NCI-H510A (cell line): ENCODE measurements at regions not wholly inside any gene's neighbourhood (a gene's known extent, or its start where the extent isn't known, plus 50 kb on each side); places are given as distances from the start of the nearest gene placed in this dataset.
"Not testable (repeated sequence)": the region's sequence is repeated elsewhere in the genome, so short reads cannot be mapped to it uniquely, and the experiment has no call there.

Source experiments
- DNase-seq: peaks from one replicate; lab custom pipeline; 2025; lab: John Stamatoyannopoulos, UW

DNA sequence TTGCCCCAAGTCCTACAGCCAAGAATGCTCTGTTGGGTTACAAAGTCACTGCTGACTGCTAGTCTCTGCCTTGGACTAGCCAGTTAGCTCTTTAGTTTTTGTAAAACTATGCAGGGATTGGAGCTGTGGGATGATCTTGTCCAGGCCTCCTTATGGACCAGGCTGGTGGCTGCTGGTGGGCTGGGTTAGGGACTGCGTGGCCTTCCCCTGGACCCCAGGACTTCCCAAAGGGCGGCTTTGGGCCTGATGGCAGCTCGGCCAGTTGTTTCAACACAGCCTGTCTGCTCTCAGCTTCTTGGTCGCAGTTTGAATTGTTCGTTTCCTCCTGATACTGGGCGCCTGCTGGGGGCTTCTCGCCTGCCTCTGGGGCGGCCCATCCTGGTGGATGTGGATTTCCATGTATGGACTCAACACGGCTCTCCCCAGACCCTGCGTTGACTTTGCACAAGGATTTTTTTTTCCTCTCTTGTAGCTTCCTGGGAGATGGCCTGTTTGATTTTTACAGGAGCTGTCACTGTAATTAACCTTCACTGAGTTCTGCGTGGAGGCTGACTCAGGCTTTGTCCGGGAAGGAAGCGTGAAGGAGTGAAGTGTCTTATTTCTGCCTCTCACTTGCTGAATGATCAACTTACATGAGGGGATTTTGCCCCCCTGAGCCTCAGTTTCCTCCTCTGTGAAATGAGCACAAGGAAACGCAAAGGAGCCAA, 91.9 kb upstream of the NEURL1B start:
- no peak for DNase-seq

DNA sequence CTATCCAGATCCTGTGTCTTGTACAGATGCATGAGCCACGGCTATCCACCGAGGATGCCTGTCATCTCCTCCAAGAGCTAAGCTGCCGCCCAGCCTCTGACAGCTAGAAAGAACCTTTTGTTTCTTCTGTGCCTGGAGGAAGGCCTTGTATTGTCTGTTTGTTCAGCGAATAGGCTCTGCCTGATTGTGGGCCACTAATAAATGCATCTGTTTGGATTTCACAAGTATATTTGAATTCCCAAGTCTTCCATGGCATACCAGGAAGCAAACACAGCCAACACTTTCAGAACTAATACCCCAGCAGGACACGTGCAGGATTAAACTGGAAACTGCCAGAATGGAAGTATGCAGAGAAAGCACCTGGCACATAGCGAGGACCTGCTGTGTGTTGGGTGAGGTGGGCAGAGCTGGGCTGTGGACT, 92.7 kb upstream of the NEURL1B start:
- no peak for DNase-seq

DNA sequence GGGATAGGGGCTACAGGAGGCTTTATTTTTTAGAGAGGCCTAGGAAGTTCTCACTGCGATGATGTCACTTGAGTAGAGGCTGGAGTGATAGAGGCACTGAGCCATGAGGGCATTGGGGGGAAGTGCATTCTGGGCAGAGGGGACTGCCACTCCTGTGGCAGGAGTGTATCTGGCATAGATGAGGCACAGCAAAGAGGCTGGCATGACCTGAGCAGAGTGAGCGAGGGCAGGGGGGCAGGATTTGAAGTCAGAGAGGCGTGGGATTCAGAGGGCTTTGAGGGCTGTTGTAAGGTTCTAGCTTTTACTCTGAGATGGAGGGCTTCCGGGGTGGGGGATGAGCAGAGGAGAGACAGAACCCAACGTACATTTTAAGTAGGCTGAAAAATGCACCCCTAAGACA, 91.9 kb upstream of the SH3PXD2B start:
- DNase-seq = no peak

DNA sequence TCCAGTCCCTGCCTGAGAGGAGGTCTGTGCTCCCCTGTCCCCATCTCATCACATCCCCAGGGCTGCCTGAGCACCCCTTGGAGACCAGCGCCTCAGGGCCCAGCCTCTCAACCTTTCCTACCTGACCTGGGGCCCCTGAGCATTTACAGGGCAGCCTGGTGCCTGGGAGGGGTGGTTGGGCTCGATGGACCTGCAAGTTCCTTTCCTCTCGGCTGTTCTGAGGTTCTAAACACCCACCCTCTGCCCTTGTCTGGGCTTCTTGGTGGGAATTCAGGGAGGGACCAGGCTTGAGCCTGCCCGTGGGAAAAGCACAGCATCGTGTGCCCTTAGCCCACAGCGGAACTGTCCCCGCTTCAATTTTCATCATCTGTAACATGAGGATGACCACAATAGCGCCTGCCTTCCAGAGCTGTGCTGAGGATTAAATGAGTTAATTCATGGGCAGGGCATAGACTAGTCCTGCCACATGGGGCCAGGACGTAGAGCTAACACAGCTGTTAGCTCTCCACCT, 91.0 kb upstream of the SH3PXD2B start:
- DNase-seq = no peak

DNA sequence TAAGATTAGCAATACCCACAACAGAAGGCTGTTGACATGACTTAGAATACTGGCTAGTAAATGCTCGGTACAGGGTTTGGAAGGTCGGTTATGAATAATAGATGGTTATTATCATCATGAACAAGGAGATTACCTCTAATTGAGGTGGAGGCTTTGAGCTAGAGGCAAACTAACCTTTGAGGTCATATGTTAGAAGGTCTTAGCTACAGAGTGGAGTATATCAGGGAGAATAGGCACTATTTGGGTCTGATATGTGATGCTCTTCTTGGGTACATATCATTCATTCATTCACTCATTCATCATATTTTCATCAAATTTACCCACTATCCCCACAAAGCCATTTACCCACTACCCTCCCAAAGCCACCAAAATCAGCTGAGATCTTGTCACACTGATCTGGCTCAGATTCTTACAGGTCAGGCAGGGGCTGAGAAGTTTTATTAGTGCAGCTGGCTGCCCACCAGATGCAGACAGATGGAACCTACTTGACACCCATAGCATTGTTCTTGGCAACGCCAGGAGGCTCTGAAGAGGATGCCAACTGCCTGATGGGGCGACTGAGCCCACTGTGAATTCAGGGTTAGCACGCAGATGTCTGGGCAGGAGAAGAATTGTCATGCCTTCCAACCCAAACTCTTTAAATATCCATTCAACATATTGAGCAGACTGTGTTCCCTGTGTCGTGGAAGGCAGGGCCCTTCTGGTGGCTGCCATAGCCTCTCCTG, 90.2 kb upstream of the SH3PXD2B start:
- DNase-seq = no peak

DNA sequence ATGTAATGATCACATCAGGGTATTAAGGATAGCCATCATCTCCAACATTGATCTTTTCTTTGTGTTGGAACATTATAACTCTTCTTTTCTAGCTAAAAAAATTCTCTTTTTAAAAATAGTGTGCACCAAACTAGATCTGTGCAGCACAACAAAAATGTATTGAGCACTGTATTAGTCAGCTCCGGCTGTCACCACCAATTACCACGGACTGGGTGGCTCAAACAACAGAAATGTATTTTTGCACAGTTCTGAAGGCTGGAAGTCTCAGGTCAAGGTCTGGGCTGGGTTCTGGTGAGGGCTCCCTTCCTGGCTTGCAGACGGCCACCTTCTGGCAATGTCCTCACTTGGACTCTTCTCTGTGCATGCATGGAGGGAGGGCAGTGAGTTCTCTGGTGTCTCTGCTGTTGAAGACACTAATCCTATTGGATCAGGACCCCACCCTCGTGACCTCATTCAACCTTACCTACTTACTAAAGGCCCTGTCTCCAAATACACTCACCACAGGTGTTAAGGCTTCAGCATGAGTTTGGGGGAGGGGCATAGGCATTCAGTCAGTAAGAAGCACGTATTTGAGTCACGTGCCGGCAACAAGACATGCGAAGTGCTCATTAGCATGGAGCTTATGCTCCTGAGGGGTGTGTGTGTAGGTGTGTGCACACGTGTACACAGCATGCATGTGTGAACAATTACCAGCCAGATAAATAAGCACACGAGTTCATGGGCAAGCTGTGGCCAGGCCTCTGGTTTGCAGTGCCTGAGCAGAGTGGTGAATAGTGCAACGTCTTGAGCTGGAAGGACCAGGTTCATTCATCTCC, 89.4 kb upstream of the SH3PXD2B start:
- no peak for DNase-seq

DNA sequence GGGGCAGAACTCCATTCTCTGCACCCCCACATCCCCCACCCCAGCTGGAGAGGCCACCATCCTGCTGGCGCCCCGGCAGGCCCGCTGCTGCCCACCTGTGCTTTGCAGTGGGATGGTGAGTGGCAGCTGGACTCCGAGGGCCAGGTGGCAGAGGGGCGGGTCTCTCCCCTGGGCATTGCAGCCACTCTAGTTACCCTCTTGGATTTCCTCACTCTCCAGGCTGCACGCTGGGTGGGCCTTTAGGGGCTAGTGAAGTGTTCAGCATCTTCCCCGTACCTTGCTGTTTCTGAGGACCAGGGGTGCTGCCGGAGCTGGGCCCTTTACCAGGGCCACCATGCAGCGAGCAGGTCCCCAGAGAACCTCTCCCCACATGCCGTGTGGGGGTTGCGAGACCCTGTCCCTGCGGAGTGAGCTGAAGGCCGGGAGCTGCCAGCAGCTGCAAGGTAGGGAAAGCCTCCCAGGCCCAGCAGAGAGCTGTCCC, 88.4 kb upstream of the SH3PXD2B start:
- no peak for DNase-seq

DNA sequence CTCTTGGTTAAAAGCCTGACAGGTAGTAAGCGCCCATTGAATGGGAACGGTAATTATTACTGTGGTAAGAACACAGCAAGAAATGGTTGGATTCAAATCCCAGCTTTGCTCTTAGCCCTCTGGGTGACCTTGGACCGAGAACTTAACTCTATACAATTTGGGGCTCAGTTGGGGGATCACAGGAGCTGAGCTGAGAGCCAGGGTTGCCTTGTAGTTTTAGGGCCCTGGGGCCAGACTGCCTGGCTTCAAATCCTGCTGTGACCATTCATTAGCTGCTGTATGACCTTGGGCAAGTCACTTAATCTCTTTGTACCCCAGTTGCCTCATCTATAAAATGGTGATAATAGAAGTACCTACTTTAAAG, 87.4 kb upstream of the SH3PXD2B start:
- DNase-seq = no peak

DNA sequence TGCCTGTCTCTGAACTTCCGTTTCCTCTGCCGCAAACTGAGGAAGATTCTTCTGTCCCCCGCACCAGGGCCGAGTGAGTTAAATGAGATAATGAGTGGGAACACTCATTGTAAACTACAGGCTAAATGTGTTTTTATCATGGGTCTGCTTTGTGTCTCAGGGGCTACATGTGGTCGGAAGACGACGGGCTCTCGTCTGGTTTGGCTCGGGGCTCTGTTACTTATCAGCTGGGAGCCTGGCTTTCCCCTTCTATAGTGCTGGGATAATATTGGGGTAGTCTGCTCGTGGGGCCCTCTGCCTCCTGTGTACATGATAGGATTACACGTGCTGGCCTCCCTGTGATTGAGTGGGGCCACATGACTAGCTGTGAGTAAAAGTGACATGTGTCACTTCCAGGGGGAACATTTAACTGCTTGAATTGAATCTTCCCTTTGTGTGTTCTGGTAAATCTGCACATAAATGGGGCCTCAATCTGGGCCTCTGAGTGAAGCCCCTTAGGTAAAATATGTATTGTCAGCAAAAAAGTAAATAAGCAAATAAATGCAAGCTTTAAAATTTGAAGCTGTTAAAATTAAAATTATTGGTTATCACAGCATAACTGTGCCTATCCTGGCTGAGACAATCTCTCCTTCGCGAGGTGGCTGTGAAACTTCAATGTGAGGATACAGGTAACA, 86.9 kb upstream of the SH3PXD2B start:
- DNase-seq = no peak

DNA sequence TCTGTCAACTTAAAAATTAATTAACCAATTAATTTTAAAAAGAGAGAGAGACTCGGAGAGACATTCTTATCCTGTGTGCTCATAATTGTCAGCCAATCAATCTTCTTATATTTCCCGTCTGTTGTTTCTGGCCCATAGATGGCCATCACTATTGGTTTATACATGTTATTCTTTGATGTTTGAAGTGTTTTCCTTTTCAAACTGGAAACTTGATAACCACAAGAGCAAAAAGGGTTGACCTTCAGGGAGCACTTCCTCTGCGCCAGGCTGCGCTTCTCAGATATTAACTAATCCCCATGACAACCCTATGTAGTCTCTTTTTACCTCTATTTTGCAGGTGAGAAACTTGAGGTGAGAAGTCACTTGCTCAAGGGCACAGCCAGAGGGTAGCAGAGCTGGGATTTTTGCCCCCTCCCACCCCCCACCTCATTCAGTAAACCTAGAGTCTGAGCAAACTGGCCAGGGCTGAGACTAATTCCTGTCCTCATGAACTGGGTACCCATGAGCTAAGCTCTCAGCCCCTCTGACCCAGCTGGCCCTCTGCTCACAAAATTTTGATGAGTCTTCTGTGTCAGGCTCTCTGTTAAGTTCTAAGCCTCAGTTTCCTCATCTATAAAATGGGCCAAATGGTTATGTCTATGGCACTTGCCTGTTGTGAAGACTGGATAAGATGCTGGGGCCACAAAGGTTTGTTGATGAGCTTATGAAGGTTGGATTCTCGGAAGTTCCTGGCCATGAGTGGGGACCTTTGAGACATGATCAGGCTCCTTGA, 86.0 kb upstream of the SH3PXD2B start:
- peak; percentile 49 for DNase-seq

DNA sequence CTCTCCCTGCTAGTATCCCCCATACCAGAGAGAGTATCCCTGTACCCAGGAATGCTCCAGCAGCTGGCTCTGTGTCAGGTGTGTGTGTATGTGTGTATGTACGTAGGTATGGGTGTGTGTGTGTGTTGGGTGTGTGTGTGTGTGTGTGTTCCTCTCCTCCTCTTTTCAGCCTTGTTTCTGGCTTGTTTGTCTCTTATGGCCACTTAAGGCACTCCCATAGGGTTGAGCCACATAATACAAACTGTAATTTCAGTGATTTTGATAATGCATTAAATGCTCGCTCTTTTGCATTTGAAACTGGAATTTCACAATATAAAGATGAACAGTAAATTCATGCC, 80.8 kb upstream of the SH3PXD2B start:
- no peak for DNase-seq

DNA sequence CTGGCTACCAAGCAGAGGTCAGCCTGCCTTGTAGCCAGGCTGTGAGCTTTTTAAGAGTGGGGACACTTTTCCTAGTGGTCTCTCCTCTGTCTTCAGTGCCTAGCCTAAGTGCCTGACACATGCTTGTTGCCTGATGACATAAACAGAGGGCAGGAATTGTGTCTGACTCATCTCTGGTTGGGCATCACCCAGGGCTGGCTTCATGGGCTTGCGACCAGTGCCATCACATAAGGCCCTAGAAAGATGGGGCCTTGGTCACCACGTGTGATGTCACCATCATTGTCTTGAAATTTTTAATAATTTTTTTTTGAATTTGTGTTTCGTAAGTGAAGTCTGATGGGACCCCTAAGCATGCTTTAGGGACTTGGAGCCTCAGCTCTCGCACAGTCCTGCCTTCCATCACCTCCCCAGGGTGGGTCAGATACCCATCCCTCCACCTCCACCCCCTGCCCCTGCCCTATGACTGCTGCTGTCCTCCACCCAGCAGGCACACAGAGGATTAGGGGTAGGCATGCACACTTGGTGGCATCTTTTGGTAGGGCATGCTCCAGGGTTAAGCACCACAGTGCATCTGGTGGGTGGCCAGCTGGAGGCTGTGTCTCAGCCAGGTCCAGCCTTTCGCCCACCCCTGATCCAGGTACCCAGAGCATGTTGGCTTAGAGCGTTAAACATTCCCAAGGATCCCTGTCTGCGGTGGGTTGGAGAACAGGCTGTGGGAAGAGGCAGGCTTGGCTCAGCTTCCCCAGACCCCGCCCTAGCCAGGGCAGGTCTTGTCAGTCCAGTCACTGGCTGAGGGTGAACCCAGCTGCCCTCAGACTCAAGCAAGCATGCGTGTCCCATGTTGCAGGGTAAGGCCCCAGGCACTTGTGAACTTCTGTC, 80.1 kb upstream of the SH3PXD2B start:
- DNase-seq = no peak

DNA sequence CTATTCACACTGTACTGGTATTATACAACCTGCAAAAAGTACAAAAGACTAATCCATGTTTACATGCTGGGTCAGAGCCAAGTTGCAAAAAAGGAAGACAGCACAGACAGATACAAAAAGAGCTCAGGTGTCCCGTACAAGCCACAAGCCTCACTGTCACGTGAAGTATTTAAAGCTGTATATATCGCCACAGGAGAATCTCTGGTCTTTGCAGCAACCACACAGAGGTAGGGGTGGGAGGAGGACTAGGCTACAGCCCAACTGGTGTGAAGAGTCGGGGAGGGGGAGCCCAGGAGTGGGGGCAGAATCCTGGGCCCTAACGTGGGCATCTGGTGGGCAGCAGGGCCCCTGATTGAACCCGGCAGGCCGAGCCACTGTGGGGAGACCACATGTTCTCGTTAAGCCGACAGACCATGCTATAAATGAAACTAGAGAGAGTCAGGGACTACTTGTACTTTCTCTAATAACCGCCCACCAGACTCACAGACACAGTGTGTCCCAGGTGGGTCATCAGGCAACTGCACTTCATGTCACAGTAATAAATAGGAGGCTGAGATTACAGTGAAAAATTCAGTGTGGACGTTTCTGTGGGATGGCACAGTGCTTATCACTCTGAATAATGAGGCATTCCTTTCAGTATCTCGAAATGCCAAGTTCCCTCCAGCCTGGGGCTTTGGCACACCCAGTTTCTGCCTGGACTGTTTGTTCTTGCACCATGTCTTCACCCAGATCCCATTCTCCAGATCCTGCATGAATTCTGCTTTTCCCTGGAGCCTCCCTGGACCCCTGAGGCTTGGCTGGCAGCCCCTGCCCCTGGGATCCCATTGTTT, 79.3 kb upstream of the SH3PXD2B start:
- DNase-seq = no peak

DNA sequence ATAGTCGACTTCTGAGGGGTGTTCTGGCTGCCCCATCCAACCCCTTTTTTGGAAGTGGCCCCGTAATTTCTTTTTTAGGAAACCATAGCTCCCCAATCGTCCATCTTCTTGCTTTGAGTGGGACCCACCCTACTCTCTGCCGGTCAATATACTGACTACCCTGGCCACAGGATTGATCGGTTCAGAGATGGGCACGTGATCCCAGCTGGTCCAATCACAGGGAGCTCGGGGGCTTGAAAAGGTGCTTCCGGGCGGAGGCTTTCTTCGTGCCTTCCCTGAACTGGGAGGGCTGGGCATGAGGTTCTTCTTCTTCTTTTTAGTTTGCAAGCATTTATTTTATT, 78.7 kb upstream of the SH3PXD2B start:
- no peak for DNase-seq

DNA sequence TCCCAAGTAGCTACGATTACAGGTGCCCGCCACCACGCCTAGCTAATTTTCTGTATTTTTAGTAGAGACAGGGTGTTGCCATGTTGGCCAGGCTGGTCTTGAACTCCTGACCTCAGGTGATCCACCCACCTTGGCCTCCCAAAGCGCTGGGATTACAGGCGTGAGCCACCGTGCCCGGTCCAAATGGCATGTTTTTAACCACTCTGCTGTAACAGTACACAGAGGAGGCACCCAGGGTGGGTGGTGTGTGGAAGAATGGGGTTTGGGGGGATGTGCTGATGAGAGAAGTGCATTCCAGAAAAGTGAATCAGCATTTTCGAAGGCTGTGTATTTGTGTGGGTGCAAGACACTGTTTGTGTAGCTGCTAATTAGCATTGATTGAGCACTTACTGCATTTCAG, 78.1 kb upstream of the SH3PXD2B start:
- DNase-seq = not testable (repeated sequence)

DNA sequence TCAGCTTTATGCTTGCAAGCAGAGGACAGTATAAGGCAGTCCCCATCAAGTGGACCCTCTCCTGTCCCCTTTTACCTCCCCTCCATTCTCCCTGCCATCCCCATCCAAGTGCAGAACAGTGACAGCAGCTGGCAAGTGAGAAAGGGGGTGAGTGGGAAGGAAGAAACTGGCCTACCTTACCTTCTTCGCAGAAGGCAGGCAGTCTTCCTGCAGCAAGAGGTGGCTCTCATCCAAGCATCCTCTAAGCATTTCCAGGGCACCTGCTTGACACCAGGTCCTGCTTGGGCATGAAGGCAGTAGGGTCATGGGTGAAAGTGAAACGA, 77.3 kb upstream of the SH3PXD2B start:
- DNase-seq = no peak

DNA sequence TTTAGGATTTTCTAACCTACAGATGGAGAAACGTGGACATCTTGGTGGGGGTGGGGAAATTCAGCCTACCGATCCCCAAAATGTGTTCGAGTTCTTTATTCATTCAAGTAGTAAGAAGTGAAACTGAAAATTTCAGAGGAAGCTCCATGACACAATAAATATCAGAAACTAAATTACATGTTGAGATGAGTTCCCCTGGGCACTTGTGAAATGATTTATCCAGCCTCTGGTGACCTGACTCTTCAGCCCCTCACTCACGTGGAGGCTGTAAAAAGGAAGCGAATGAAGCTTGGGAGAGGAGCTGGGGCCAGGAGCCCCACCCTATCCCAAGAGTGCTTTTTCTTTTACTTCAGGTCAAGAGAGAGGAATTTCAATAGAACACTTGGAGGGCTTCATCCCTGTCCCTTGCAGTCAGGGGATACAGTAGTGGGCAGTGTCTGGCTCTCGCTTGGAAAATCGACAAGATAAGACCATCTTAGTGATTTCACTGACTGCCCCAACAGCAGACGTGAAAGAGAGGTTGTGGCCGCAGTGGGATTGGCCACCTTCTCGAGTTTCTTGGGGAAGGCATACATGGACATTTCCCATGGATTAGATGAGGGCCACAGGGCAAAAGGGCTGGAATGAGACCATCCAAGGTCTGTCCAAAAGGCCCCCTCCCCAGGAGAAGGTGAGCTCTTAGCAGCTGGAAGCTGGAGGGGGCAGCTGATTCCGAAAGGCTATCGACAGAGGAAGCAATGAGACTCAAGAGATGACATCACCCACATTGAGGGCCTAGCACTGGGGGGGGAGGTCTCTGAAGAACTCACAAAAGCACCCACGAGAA, 76.8 kb upstream of the SH3PXD2B start:
- DNase-seq = no peak

DNA sequence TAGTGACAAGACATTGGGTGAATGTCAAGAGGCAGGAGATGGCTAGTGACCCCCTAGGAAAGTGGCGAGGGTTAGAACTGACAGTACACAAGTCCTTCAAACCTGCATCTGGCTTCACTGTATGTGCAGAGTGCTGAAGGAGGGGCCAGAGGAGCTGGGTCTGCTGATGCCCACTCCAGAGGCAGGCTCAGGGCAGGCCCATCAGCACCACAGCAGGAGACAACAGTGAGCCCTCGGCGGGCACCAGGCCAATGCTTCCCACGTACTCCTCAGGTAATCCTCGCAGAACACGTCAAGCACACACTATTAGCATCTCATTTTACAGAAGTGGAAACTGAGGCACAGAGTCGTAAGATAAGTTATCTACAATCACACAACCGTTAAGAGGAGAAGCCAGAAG, 76.1 kb upstream of the SH3PXD2B start:
- no peak for DNase-seq

DNA sequence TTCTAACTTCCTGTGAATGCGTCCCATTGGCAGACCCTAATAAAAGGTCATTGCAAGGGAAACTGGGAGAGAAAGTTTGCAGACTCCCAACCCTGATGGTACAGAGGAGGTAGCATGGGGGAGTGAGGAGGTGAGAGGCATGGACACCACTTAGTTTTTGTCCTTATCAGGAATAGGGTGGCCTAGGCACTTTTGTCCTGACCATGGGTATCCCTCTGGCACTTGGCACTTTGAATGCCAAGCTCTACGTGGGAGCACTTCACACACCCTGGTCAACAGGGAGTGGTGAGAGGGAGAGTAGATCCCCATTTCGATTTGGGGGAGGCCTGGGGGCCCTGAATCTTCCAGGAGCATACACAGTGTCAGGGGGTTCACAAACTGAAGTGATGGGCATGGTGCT, 75.6 kb upstream of the SH3PXD2B start:
- DNase-seq = no peak
